NCI-H2029 treated with DMSO at 0.1 percent for 48 hours (cell line): ENCODE measurements at regions not wholly inside any gene's neighbourhood (a gene's known extent, or its start where the extent isn't known, plus 50 kb on each side); places are given as distances from the start of the nearest gene placed in this dataset.

Source experiments
- DNase-seq: peaks from one replicate; lab custom pipeline; 2025; lab: John Stamatoyannopoulos, UW

GRCh38 chr11:134624166-134624920 is 212.3 kb upstream of the B3GAT1 start:
- DNase-seq, result no peak

- DNase-seq, result no peak
Measured at GRCh38 chr11:134623711-134624110, 211.7 kb upstream of the B3GAT1 start.

- no peak for DNase-seq
Measured at GRCh38 chr11:134622458-134622857, 210.4 kb upstream of the B3GAT1 start.

DNA sequence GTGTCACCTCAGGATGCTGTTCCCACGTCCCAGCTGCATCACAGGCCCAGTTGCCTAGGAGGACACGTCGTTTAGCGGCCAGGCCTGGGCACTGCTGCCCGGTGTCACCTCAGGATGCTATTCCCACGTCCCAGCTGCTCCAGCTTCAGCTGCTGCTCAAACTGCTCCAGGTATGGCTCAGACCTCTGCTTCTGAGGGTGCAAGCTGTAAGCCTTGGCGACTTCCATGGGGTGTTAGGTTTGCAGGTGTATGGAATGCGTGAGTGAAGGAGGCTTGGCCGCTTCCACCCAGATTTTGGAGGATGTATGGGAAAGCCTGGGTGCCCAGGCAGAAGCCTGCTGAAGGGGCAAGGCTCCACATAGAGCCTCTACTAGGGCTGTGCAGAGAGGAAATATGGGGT is 205.3 kb upstream of the B3GAT1 start:
- no peak for DNase-seq

- DNase-seq, result no peak
Measured at GRCh38 chr11:134616038-134616437, 204.0 kb upstream of the B3GAT1 start.

DNA sequence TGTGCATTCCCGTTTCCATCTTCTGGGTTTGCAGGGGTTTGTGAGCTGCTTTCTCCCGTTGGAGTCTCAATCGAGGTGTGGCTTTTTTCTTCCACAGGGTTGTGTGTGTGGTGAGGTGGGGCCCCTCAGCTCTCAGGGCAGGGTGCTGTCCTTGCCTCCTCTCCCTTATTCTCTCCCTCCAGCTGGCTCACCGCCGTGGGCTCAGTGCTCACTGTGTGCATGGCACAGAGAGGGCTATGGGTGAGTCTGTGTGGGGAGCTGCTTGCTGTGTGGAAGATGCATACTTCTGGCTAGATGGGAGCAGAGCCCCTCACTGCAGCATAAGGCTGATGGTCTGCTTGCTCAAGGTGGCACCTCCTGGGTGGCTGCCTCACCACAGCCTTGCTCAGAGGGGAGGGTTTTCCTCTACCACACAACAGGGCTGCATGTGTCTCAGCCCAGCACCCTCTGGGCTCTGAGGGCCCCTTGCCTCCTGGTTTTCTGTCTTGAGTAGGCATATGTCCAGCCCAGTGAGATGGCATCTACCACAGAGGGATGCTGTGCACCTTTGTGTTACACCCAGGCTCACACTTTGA is 203.1 kb upstream of the B3GAT1 start:
- no peak for DNase-seq

DNA sequence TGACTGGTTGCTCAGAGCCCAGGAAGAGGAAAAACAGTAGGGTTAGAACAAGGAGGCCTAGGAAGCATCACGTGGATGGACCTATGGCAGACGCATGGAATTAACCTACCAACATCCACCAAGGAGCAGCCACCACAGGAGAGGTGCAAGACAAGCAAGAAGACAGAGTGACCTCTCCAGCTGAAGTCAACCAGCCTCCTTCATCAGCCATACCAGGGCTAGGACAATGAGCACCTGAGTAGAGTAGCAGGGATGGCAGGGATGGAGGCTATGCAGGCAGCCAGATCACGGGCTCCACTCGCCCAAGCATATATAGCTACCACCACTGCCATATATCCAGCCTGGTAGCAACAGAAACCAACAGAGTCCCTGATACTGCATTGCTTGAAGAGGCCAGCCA is 202.1 kb upstream of the B3GAT1 start:
- no peak for DNase-seq

GRCh38 chr11:134613646-134614045 is 201.6 kb upstream of the B3GAT1 start:
- no peak for DNase-seq

GRCh38 chr11:134612140-134613030 is 200.3 kb upstream of the B3GAT1 start:
- no peak for DNase-seq

DNA sequence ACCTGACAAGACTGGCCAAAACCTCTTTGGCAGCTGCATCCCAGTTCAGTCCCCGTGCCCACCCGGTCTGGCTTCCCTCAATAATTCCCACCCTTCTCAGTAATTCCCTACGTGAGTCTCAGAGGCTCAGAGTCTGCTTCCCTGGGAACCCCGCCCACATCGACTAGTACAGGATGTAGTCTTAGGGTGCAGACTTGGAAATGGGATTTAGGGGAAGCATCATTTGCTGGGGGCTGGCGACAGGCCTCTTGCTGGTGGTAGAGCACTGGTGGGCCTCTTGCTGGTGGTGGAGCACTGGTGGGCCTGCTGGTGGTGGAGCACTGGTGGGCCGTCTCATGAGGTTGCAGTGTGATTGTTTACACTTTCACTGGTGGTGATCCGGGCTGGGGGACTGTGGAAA is 199.5 kb upstream of the B3GAT1 start:
- DNase-seq, result no peak

GRCh38 chr11:134610116-134610910 is 198.3 kb upstream of the B3GAT1 start:
- DNase-seq, result no peak

GRCh38 chr11:134609361-134610115 is 197.5 kb upstream of the B3GAT1 start:
- DNase-seq, result no peak

DNA sequence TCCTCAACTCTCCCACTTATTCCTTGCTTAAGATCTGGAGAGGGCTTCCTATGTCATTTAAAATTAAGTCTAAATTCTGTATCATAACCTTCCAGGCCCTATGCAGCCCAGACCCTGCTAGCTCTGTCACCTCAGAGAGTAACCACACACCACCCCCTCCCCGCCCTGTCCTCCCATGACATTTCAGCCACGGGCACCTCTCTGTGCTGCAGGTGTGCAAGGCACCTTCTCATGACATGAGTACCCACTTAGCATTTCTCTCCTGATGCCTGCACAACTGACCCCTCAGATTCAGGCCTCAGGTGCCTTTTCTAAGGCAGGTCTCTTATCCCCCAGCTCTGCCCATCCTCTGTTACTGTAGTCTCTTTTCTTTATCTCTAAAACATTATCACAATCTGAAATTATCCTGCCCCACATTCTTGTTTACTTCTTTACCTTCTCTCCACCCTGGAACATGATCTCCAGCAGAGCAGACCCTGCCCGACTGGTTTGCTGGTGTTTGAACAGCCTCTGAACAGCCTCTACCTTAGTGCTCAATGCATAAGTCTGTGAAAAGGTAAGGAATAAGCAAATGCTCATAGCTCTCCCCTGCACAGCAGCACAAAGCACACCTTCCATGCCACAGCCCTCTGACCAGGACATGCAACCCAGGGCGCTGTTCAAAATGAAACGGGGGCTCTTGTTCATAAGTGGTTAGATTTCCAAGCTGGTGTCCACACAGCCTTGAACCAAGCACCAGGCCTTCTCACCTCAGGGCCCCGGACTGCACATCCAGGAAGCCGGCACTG is 196.1 kb upstream of the B3GAT1 start:
- no peak for DNase-seq

- no peak for DNase-seq
Measured at GRCh38 chr11:134606251-134606650, 194.2 kb upstream of the B3GAT1 start.

- no peak for DNase-seq
Measured at GRCh38 chr11:134604886-134605285, 192.8 kb upstream of the B3GAT1 start.

GRCh38 chr11:134599299-134599771 is 187.3 kb upstream of the B3GAT1 start:
- DNase-seq, result no peak

- DNase-seq, result no peak
Measured at GRCh38 chr11:134598368-134598767, 186.3 kb upstream of the B3GAT1 start.

GRCh38 chr11:134597452-134597851 is 185.4 kb upstream of the B3GAT1 start:
- DNase-seq, result no peak

DNA sequence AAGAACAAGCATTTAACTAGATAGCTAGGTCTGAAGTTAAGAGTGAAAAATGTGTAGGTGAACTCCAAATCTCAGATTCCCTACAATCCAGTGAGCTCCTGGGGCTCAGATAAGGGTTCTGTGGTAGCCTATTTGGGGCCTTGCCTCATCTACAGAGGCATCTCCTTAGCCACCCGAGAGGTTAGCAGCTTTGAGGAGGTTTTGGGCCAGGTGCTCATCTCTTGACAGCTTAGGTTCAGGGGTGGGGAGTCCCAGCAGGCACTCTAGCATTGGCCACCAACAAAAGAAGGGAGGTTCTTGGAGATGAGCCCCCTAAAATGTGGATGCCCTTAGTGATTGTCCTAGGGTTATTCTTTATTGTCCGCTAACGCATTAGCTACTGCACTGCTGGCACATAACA is 184.4 kb upstream of the B3GAT1 start:
- DNase-seq, result no peak

GRCh38 chr11:134592391-134592990 is 180.4 kb upstream of the B3GAT1 start:
- no peak for DNase-seq
